ENCODE measurements at regions not wholly inside any gene's neighbourhood (a gene's known extent, or its start where the extent isn't known, plus 50 kb on each side); places are given as distances from the start of the nearest gene placed in this dataset.

DNA sequence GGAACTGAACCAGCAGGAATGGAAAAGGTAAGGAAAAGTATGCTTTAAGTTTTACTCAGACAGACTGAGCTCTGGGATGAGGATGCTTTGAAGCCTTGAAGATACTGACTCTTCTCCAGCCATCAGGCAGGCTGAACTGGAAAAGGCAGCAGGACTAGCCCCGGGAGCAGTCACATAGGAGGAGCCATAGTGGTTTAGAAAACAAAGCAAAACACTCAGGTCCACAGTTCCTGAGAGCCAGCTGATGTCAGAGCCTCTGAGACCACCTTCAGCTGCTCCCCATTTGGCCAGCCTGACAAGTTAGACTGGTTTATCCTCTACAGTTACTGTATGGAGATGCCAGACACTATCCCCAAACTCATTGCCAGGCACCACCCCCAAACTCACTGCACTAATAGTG lies 167.9 kb upstream of the CPEB2 start:
- dilution Hi-C loops (cut with MboI; ENCODE audit: extremely low pct_ligation_motif_present, low sequenced_read_pairs), result no loop called here
- no peaks in the 10 kb centered on the region for H3K27me3 ChIP-seq (ENCODE audit: control insufficient read depth, extremely low read depth, insufficient read depth, low read length)
- H3K9ac ChIP-seq (ENCODE audit: control insufficient read depth, extremely low read depth, insufficient read depth, low read length), result no peak overlapping the region
- TF ChIP-seq, protein P1, sequence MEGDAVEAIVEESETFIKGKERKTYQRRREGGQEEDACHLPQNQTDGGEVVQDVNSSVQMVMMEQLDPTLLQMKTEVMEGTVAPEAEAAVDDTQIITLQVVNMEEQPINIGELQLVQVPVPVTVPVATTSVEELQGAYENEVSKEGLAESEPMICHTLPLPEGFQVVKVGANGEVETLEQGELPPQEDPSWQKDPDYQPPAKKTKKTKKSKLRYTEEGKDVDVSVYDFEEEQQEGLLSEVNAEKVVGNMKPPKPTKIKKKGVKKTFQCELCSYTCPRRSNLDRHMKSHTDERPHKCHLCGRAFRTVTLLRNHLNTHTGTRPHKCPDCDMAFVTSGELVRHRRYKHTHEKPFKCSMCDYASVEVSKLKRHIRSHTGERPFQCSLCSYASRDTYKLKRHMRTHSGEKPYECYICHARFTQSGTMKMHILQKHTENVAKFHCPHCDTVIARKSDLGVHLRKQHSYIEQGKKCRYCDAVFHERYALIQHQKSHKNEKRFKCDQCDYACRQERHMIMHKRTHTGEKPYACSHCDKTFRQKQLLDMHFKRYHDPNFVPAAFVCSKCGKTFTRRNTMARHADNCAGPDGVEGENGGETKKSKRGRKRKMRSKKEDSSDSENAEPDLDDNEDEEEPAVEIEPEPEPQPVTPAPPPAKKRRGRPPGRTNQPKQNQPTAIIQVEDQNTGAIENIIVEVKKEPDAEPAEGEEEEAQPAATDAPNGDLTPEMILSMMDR (optimal IDR thresholded peaks at IDR 0.05 in 1 of 3, IDR thresholded peaks at IDR 0.05 in 1 of 3, conservative IDR thresholded peaks at IDR 0.05 in 1 of 3; ENCODE audit: extremely low read depth in 1 of 3, insufficient read depth in 2 of 3, low read length in 3 of 3), result no peak
- no peak for TF ChIP-seq EZH2 (IDR thresholded peaks at IDR 0.05; ENCODE audit: low read length)
- no peaks in the 10 kb centered on the region for H3K79me2 ChIP-seq (ENCODE audit: control insufficient read depth, insufficient read depth, low read length)
- H4K20me1 ChIP-seq (ENCODE audit: control insufficient read depth, extremely low read depth, insufficient read depth, low read length), result no peaks in the 10 kb centered on the region
- DNase-seq (ENCODE audit: low read depth, low spot score), result no peak
- FAIRE-seq, result no peak
- no peaks in the 10 kb centered on the region for H3K36me3 ChIP-seq (ENCODE audit: control insufficient read depth in 2 of 2, extremely low read depth in 1 of 2, insufficient read depth in 2 of 2, low read length in 2 of 2)
- H2AFZ ChIP-seq (ENCODE audit: control insufficient read depth, low read length), result no peak overlapping the region
- H3K9me3 ChIP-seq (ENCODE audit: control insufficient read depth, low read depth, low read length), result no peaks in the 10 kb centered on the region
- H3K27ac ChIP-seq (ENCODE audit: control insufficient read depth, insufficient read depth, low read length), result no peak overlapping the region
- H3K4me1 ChIP-seq (ENCODE audit: control insufficient read depth, extremely low read depth, insufficient read depth, low read length), result no peaks in the 10 kb centered on the region
- no peaks in the 10 kb centered on the region for H3K9me1 ChIP-seq (ENCODE audit: control insufficient read depth, extremely low read depth, insufficient read depth, low read length)
- H3K4me2 ChIP-seq (ENCODE audit: control insufficient read depth, extremely low read depth, insufficient read depth, low read depth, low read length), result no peak overlapping the region
- H3K4me3 ChIP-seq (ENCODE audit: control insufficient read depth in 2 of 3, extremely low read depth in 1 of 3, insufficient read depth in 2 of 3, low read depth in 1 of 3, low read length in 3 of 3), result no peak overlapping the region

DNA sequence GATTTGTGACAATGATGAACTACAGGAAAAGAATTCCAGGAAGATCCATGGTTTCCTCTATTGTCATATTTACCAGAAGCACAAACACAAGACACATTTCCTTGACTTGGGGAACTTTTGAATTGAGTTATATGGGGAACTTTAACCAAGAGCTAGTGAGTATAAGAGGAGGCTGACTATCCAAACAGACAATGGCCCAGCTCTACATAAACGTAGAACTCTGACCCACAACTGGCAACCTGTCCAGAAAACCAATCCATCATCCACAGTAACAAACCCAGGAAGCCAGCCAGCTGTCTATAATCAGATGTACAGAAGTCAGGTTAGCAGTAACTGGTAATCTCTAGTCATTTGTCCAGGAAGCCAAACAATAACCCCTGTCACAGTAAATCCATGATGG lies 167.0 kb upstream of the CPEB2 start:
- Histone ChIP-seq H3K4me3 (ENCODE audit: control insufficient read depth in 2 of 3, extremely low read depth in 1 of 3, insufficient read depth in 2 of 3, low read depth in 1 of 3, low read length in 3 of 3) (no peak overlapping the region), H3K27ac (ENCODE audit: control insufficient read depth, insufficient read depth, low read length) (no peak overlapping the region), H4K20me1 (ENCODE audit: control insufficient read depth, extremely low read depth, insufficient read depth, low read length) (no peaks in the 10 kb centered on the region), H3K9ac (ENCODE audit: control insufficient read depth, extremely low read depth, insufficient read depth, low read length) (no peak overlapping the region), H3K27me3 (ENCODE audit: control insufficient read depth, extremely low read depth, insufficient read depth, low read length) (no peaks in the 10 kb centered on the region), H3K9me3 (ENCODE audit: control insufficient read depth, low read depth, low read length) (no peaks in the 10 kb centered on the region), H2AFZ (ENCODE audit: control insufficient read depth, low read length) (no peak overlapping the region), H3K79me2 (ENCODE audit: control insufficient read depth, insufficient read depth, low read length) (no peaks in the 10 kb centered on the region), H3K9me1 (ENCODE audit: control insufficient read depth, extremely low read depth, insufficient read depth, low read length) (no peaks in the 10 kb centered on the region), H3K36me3 (ENCODE audit: control insufficient read depth in 2 of 2, extremely low read depth in 1 of 2, insufficient read depth in 2 of 2, low read length in 2 of 2) (no peaks in the 10 kb centered on the region), H3K4me1 (ENCODE audit: control insufficient read depth, extremely low read depth, insufficient read depth, low read length) (no peaks in the 10 kb centered on the region), H3K4me2 (ENCODE audit: control insufficient read depth, extremely low read depth, insufficient read depth, low read depth, low read length) (no peak overlapping the region)
- DNase-seq (ENCODE audit: low read depth, low spot score) (no peak), FAIRE-seq (no peak)
- TF ChIP-seq, protein P1 (optimal IDR thresholded peaks at IDR 0.05 in 1 of 3, IDR thresholded peaks at IDR 0.05 in 1 of 3, conservative IDR thresholded peaks at IDR 0.05 in 1 of 3; ENCODE audit: extremely low read depth in 1 of 3, insufficient read depth in 2 of 3, low read length in 3 of 3), result no peak
- no peak for TF ChIP-seq EZH2 (IDR thresholded peaks at IDR 0.05; ENCODE audit: low read length)
- dilution Hi-C loops (cut with MboI; ENCODE audit: extremely low pct_ligation_motif_present, low sequenced_read_pairs), result no loop called here
